ENCODE measurements at regions not wholly inside any gene's neighbourhood (a gene's known extent, or its start where the extent isn't known, plus 50 kb on each side); places are given as distances from the start of the nearest gene placed in this dataset.

GRCh38 chr4:103424853-103425252, 226.7 kb upstream of the CENPE start (continued):
- no peak for TF ChIP-seq CENPT (CRISPR knock-in tag; IDR thresholded peaks at IDR 0.05; ENCODE audit: low read depth)
- TF ChIP-seq ZKSCAN1 (IDR thresholded peaks at IDR 0.05; ENCODE audit: low read length) = no peak
- peak; percentile 54; the same call in 1 of the 2 replicates for TF ChIP-seq FOXK1 (CRISPR knock-in tag; IDR thresholded peaks at IDR 0.05; ENCODE audit: borderline replicate concordance, low read depth)
- no peak for TF ChIP-seq ZNF44 (CRISPR knock-in tag; IDR thresholded peaks at IDR 0.05)
- peak; percentile 73 for TF ChIP-seq BCL6 (CRISPR knock-in tag; IDR thresholded peaks at IDR 0.05)
- no peak for TF ChIP-seq JUNB (CRISPR knock-in tag; IDR thresholded peaks at IDR 0.05; ENCODE audit: borderline replicate concordance)
- TF ChIP-seq HMGA1 (CRISPR knock-in tag; conservative IDR thresholded peaks at IDR 0.05) = no peak
- TF ChIP-seq ZNF609 (CRISPR knock-in tag; IDR thresholded peaks at IDR 0.05; ENCODE audit: borderline replicate concordance) = peak; percentile 51; the same call in 1 of the 2 replicates
- no peak for TF ChIP-seq ZNF646 (CRISPR knock-in tag; IDR thresholded peaks at IDR 0.05)
- TF ChIP-seq PLRG1 (conservative IDR thresholded peaks at IDR 0.05) = no peak
- TF ChIP-seq SIN3A (IDR thresholded peaks at IDR 0.05; ENCODE audit: borderline replicate concordance, low read depth, low read length) = no peak
- TF ChIP-seq TMF1 (CRISPR knock-in tag; IDR thresholded peaks at IDR 0.05; ENCODE audit: low read depth) = no peak
- no peak for TF ChIP-seq PREB (CRISPR knock-in tag; IDR thresholded peaks at IDR 0.05)
- TF ChIP-seq GLMP (CRISPR knock-in tag; IDR thresholded peaks at IDR 0.05; ENCODE audit: borderline replicate concordance) = no peak
- TF ChIP-seq DR1 (CRISPR knock-in tag; IDR thresholded peaks at IDR 0.05) = no peak
- TF ChIP-seq ZBTB25 (CRISPR knock-in tag; IDR thresholded peaks at IDR 0.05) = 0 out of 2 replicates have a peak, but pooled peaks have one; percentile 59

Data from HepG2 (cell line).